OCI-LY1 (cell line): ENCODE measurements at regions not wholly inside any gene's neighbourhood (a gene's known extent, or its start where the extent isn't known, plus 50 kb on each side); places are given as distances from the start of the nearest gene placed in this dataset.

Experiments
- H2AFZ ChIP-seq: fragments of 200-600 bp; sonication (generic), shearing (Covaris generic); 2 replicates; pipeline ENCODE4 v1.6.0; 2014; ENCODE audit warnings: antibody characterized with exemption, mild to moderate bottlenecking, low read length
- H3F3A ChIP-seq: fragments of 200-600 bp; sonication (generic), shearing (Covaris generic); 2 replicates; pipeline ENCODE4 v1.6.0; 2014; ENCODE audit warnings: mild to moderate bottlenecking, antibody characterized with exemption, low read length, moderate library complexity; ENCODE audit not compliant: insufficient read depth
- H3K27ac ChIP-seq: fragments of 200-600 bp; sonication (generic); 2 replicates; pipeline ENCODE4 v1.5.1; 2014; ENCODE audit warnings: low read length, mixed run types, mild to moderate bottlenecking, low read depth; ENCODE audit not compliant: poor library complexity, severe bottlenecking
- H3K27me3 ChIP-seq: fragments of 200-600 bp; sonication (generic); 2 replicates; pipeline ENCODE4 v1.6.0; 2014; ENCODE audit warnings: antibody characterized with exemption, mild to moderate bottlenecking, low read length, moderate library complexity; ENCODE audit not compliant: insufficient read depth
- H3K36me3 ChIP-seq: fragments of 200-600 bp; sonication (generic); 2 replicates; pipeline ENCODE4 v1.6.1; 2014; ENCODE audit warnings: mild to moderate bottlenecking, antibody characterized with exemption, low read length, moderate library complexity, mixed read lengths; ENCODE audit not compliant: insufficient read depth
- H3K4me1 ChIP-seq: fragments of 200-600 bp; sonication (generic); 2 replicates; pipeline ENCODE4 v1.5.1; 2014; ENCODE audit warnings: mild to moderate bottlenecking, low read length, moderate library complexity; ENCODE audit not compliant: insufficient read depth, severe bottlenecking
- H3K4me2 ChIP-seq: fragments of 200-600 bp; sonication (generic), shearing (Covaris generic); 2 replicates; pipeline ENCODE4 v1.6.1; 2014; ENCODE audit warnings: low read length
- H3K4me3 ChIP-seq: fragments of 200-600 bp; sonication (generic); 2 replicates; pipeline ENCODE4 v1.5.1; 2014; ENCODE audit warnings: low read length, low read depth, mild to moderate bottlenecking, mixed read lengths; ENCODE audit not compliant: poor library complexity, severe bottlenecking
- H3K79me2 ChIP-seq: fragments of 200-600 bp; shearing (Covaris generic); 2 replicates; pipeline ENCODE4 v1.6.1; 2016; ENCODE audit warnings: mixed run types, low read length, mixed read lengths; ENCODE audit not compliant: insufficient read depth
- H3K9ac ChIP-seq: fragments of 200-600 bp; sonication (generic), shearing (Covaris generic); 2 replicates; pipeline ENCODE4 v1.6.1; 2014; ENCODE audit warnings: mild to moderate bottlenecking, low read length, mixed read lengths
- H3K9me2 ChIP-seq: fragments of 200-600 bp; sonication (generic), shearing (Covaris generic); 2 replicates; pipeline ENCODE4 v1.6.1; 2014; ENCODE audit warnings: low read depth, mild to moderate bottlenecking, low read length, mixed read lengths
- H3K9me3 ChIP-seq: fragments of 200-600 bp; shearing (Covaris generic); 2 replicates; pipeline ENCODE4 v1.6.1; 2014; ENCODE audit warnings: low read length, mixed read lengths
- H4K20me1 ChIP-seq: fragments of 200-600 bp; sonication (generic), shearing (Covaris generic); 2 replicates; pipeline ENCODE4 v1.6.0; 2016; ENCODE audit warnings: mild to moderate bottlenecking, low read length; ENCODE audit not compliant: insufficient read depth
- CTCF ChIP-seq: fragments of 200-600 bp; sonication (generic), shearing (Covaris generic); IDR thresholded peaks from 2 replicates; pipeline ENCODE4 v1.5.1; 2017; ENCODE audit warnings: mild to moderate bottlenecking, antibody characterized with exemption, low read length, moderate library complexity, mixed read lengths
- EZH2 ChIP-seq: fragments of 200-600 bp; sonication (generic), shearing (Covaris generic); IDR thresholded peaks from 2 replicates; pipeline ENCODE4 v1.8.0; 2017; ENCODE audit warnings: borderline replicate concordance, mixed run types, mild to moderate bottlenecking, antibody characterized with exemption, low read length, moderate library complexity, mixed read lengths

GRCh38 chr7:98526059-98526458 is 91.0 kb upstream of the NPTX2 start:
- no peaks in the 10 kb centered on the region for H3K9me3 ChIP-seq
- H3K4me3 ChIP-seq: no peak overlapping the region
- no peaks in the 10 kb centered on the region for H3K9me2 ChIP-seq
- TF ChIP-seq EZH2 (no peak), CTCF (no peak)
- no peak overlapping the region for H2AFZ ChIP-seq
- H3K36me3 ChIP-seq: no peaks in the 10 kb centered on the region
- no peaks in the 10 kb centered on the region for H3K79me2 ChIP-seq
- H3K4me1 ChIP-seq: no peaks in the 10 kb centered on the region
- no peak overlapping the region for H3K27ac ChIP-seq
- H4K20me1 ChIP-seq: no peaks in the 10 kb centered on the region
- no peaks in the 10 kb centered on the region for H3F3A ChIP-seq
- no peak overlapping the region for H3K9ac ChIP-seq
- H3K27me3 ChIP-seq: no peaks in the 10 kb centered on the region
- H3K4me2 ChIP-seq: no peak overlapping the region

DNA sequence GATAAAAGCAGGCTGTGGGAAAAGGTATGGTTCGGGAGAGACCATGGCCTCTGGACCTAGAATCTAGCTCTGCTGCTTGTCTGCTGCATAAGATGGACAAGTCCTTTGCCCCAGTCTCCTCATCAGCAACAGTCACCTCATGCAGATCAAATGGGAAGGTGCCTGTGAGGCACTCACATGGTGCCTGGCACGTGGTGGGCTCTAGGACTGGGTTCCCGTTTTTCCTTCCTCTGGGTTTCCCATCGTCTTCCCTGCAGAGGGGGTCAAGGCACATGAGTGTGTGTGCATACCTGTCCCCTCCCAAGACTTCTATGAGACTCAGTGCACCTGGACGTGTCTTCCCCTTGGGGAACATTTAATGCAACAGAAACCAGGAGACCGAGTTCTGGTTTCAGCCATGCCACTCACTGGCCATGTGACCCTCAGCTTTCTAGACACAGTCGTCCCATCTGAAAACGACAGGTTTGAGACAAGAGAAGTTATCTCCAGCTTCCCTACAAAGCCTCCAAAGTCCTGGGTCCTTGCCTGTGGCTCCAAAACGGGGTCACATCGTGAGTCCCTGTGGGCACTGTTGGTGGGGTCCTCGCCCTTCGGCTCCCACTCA is 95.9 kb upstream of the NPTX2 start:
- Histone ChIP-seq H3K9me2 (no peaks in the 10 kb centered on the region), H3F3A (no peaks in the 10 kb centered on the region), H3K4me3 (no peak overlapping the region), H3K9me3 (no peaks in the 10 kb centered on the region), H3K4me1 (no peaks in the 10 kb centered on the region), H4K20me1 (no peaks in the 10 kb centered on the region), H2AFZ (no peak overlapping the region), H3K36me3 (no peaks in the 10 kb centered on the region), H3K4me2 (no peak overlapping the region), H3K27ac (no peak overlapping the region), H3K79me2 (no peaks in the 10 kb centered on the region), H3K27me3 (no peaks in the 10 kb centered on the region), H3K9ac (no peak overlapping the region)
- TF ChIP-seq CTCF: no peak
- no peak for TF ChIP-seq EZH2

GRCh38 chr7:98520356-98520951 is 96.6 kb upstream of the NPTX2 start:
- H3K9ac ChIP-seq: no peak overlapping the region
- no peaks in the 10 kb centered on the region for H3F3A ChIP-seq
- H3K4me2 ChIP-seq: no peak overlapping the region
- H3K27ac ChIP-seq: no peak overlapping the region
- no peaks in the 10 kb centered on the region for H3K27me3 ChIP-seq
- no peak for TF ChIP-seq EZH2
- no peak for TF ChIP-seq CTCF
- no peaks in the 10 kb centered on the region for H4K20me1 ChIP-seq
- H3K79me2 ChIP-seq: no peaks in the 10 kb centered on the region
- no peaks in the 10 kb centered on the region for H3K4me1 ChIP-seq
- no peaks in the 10 kb centered on the region for H3K36me3 ChIP-seq
- no peak overlapping the region for H2AFZ ChIP-seq
- H3K9me2 ChIP-seq: no peaks in the 10 kb centered on the region
- no peak overlapping the region for H3K4me3 ChIP-seq
- no peaks in the 10 kb centered on the region for H3K9me3 ChIP-seq
